ENCODE measurements at regions not wholly inside any gene's neighbourhood (a gene's known extent, or its start where the extent isn't known, plus 50 kb on each side); places are given as distances from the start of the nearest gene placed in this dataset.
A peak's percentile ranks its signal among the peaks of the same experiment; 100 is the strongest.
"Not testable (repeated sequence)": the region's sequence is repeated elsewhere in the genome, so short reads cannot be mapped to it uniquely, and the experiment has no call there.

DNA sequence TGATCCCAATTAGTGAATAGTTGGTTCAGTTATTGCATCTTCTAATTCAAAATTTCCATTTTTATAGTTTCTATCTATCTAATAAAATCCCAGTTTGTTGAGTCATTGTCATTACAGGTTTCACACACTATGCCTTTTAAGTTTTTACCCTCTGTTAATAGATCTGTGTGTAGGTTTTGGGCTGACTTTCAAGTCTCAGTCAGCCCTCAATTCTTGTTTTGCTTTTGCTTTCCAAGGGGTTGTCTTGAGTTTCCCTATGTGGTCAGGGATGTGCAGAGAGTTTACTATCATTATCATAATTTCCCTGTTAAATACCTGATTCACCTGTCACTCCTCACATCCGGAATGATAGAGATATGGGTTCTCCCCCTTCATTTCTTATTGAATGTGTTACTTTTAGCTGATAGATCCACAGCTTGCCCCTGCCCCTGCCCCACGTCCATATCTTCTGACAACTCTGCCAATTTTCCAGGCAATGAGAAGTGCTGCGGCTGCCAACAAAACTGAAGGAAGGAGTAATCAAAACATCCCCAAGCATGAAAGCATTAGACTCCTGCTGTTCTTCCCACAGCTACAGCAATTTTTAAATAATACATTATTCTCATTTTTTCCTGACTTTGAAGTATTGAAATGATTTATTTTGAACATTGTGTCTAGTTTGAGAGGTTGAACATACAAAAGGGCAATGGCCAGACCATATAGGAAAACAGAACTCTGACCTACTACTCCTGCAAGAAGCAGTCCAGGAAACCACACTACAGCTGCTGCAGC, 1064.8 kb downstream of the SUCLG1 start:
- peak; percentile 8 for DNase-seq (ENCODE audit: low read depth)
- H3K4me3 ChIP-seq (ENCODE audit: low read depth, low read length): no peak overlapping the region

DNA sequence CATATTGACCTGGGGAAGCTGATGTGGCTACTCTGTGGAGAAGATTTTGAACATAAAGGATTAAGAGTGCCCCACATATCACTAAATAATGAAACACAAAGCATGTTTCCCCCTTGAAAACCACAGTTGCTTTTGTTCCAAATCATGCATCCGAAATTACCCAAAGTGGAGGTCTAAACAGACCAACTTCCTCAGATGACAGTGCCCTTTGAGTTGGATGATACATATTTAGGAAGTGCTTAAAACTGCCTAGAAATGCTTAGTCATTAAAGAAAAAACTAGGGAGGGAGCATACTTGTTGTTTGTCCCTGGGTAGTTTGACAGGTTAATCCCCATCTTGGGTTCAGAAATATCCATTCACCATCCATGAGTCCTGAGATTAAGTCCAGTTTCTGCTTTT, 1070.3 kb downstream of the SUCLG1 start:
- DNase-seq (ENCODE audit: low read depth): no peak
- H3K4me3 ChIP-seq (ENCODE audit: low read depth, low read length): no peak overlapping the region

DNA sequence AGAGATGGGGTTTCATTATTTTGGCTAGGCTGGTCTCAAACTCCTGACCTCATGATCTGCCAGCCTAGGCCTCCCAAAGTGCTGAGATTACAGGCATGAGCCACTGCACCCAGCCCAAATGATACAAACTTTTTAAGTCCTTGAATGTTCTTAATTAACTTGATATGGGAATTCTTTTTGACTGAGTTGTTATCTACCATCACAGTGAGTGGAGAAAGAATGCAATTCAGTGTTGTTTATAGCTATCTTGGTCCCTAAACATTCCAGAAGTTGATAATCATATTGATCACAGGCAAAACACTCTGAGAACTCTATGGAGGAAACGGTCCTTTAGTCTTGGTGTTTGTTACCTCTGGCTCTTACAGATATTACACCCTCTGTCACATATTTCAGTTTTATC, 1072.5 kb downstream of the SUCLG1 start:
- DNase-seq (ENCODE audit: low read depth): no peak

DNA sequence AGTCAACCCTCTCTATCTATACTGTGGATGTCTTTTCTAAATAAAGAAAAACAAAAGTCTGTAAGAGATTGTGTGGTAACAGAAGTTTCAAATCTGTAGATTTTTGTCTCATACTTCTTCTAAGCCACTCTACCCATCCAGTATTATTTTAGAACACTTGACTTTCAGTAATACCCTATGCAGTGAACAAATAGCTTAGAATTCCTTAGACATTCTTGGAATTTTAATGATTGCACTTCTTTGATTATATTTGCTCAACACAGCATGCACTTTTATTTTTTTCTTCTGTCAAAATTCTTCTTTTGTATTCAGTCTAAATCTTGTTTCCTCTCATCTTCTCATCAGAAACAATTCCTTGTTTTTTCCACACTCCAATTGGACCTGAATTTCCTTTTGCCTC, 1080.2 kb downstream of the SUCLG1 start:
- DNase-seq (ENCODE audit: low read depth): no peak

More for the DNA sequence above, 1072.5 kb downstream of the SUCLG1 start:
- no peak overlapping the region for H3K4me3 ChIP-seq (ENCODE audit: low read depth, low read length)

DNA sequence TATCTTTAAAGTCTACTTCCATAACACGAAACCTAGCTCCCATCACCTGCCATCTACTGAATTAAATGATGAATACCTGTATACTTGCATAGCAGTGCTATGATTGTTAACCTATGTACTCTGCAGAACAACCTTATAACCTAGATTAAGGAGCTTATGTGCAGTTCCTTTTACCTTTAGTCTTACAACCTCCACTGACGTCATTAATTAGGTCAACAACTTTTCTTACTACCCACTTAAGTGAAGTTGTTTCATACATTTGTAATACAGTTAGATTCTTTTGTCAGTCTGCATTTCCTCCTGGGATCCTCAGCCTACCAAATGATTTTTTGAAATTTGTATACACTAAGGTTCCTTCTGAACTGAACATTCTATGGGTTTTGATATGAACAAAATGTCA, 1082.3 kb downstream of the SUCLG1 start:
- H3K4me3 ChIP-seq (ENCODE audit: low read depth, low read length): no peak overlapping the region
- no peak for DNase-seq (ENCODE audit: low read depth)

More for the DNA sequence above, 1080.2 kb downstream of the SUCLG1 start:
- H3K4me3 ChIP-seq (ENCODE audit: low read depth, low read length): no peak overlapping the region

DNA sequence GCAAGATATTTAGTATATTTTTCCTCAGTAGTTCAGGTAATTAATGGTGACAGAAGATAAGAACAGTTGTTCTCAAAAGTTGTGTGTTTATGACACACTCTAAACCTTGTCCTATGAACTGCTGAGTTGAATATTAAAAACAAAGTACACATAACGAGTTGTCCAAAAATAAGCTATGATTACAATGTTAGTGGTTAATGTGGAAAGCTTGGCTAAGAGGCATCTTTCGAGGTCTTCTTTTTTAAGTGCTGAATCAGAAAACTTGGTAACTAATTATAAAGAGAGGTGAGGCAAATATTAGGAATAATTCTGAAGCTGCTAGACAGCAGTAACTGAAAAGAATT, 1088.7 kb downstream of the SUCLG1 start:
- DNase-seq (ENCODE audit: low read depth): no peak
- H3K4me3 ChIP-seq (ENCODE audit: low read depth, low read length): no peak overlapping the region

DNA sequence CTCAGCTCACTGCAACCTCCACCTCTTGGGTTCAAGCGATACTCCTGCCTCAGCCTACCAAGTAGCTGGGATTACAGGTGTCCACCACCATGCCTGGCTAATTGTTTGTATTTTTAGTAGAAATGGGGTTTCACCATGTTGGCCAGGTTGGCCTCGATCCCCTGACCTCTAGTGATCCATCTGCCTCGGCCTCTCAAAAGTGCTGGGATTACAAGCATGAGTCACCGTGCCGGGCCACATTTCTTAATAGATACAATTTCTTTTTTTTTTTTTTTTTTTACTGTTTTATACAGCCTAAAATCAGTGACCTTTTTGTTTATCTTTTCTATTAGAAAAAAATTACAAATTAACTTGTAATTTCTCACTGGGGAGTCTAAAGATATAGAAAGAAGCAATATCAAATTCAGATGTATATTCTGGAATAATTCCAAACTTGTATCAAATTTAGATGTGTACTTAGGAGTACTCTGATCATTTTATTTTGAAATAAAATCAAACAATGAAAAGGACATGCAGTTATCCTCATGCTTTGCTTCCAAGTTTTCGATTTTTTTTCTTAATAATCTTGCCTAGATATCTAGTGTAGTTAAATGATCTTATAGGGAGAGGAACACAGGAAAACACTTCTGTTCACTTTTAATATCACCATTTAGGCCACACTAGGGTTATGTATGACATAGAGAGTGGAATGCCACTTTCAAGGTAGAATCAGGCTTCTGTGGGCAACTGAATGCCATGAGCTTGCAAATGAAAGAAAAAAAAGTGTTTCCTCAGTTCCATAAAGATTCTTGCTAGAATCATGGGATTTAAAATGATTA, 1089.3 kb downstream of the SUCLG1 start:
- DNase-seq (ENCODE audit: low read depth): no peak
- no peak overlapping the region for H3K4me3 ChIP-seq (ENCODE audit: low read depth, low read length)

DNA sequence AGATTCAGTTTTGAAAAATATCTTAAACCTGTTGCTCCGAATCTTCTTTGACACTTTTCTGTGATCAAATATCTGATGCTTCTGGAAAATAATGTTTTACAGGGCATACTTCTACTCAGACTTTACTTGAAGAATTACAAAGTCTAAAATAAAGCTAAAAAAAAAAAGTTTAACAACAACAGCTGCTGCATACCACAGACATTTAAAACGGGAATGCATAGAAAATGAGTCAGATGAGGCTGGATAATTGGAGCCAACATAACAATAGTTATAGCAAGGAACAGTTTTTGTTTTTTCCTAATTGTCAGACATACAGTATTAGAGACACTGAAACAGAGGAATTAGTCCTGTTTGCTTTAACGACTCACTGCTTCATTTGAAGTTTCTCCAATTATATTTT, 1090.2 kb downstream of the SUCLG1 start:
- no peak overlapping the region for H3K4me3 ChIP-seq (ENCODE audit: low read depth, low read length)
- peak; percentile 8 for DNase-seq (ENCODE audit: low read depth)

DNA sequence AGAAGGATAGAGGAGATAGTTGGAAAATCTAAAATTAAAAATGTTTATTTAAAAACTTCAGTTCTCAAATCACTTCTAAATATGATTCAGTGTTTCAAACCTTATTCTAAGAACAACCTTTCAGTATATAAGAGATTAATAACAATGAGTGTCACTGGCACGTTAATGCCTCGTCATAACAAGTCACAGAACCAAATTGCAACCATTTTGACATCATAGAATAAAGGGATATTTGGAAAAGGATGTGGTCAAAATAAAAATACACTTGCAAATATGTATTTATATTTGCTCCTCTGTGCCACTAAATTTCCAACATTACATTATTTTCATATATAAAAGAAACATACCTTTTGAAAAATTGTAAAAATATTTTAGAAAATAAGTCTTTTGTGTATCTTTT, 1090.6 kb downstream of the SUCLG1 start:
- H3K4me3 ChIP-seq (ENCODE audit: low read depth, low read length): no peak overlapping the region
- DNase-seq (ENCODE audit: low read depth): no peak

DNA sequence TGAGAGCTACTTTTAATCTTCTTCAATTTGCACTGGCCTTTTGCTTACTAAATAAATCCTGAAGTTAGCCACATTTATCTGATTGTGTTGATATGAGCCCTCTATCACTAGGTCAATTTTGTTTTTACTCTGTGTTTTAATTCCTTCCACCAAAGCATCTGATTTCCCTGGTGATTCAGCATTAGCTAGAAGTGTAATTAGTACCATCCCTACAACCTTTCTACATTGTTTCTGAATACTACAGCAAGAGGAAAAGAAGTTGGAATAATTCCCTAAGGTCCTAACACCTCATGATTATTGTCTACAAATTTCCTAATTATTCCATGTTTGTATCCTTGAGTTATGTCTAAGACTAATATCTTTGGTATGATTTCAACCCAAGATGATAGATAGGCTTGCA, 1093.6 kb downstream of the SUCLG1 start:
- no peak for DNase-seq (ENCODE audit: low read depth)
- H3K4me3 ChIP-seq (ENCODE audit: low read depth, low read length): no peak overlapping the region

DNA sequence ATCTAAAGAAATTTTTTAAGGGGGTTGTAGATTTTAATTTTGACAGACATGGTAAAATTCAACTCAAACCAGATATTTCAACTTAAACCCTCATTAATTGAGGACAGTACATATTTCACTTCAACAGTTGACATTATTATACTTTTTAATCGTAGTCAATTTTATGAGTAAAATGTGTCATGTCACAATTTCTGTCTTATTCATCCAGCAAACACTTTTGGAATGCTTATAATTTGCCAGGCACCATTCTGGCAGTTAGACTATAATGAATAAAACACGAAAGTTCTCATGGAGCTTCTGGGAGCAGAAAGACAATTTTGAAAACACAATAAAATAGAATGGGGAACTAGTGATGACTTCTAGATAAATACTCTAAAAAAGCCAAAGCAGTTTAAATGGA, 1094.8 kb downstream of the SUCLG1 start:
- peak; percentile 8 for DNase-seq (ENCODE audit: low read depth)
- no peak overlapping the region for H3K4me3 ChIP-seq (ENCODE audit: low read depth, low read length)

DNA sequence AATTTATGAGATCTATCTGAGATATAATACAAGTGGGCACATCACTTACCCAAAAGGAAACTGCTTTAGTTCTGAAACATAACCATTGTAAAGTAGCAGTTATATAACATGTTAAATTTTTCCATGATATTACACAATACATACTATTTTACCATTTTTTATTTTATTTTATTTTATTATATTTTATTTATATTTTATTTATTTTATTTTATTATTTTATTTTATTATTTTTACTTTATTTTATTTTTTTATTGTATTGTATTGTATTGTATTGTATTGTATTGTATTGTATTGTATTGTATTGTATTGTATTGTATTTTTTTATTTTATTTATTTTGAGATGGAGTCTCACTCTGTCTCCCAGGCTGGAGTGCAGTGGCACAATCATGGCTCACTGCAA, 1095.9 kb downstream of the SUCLG1 start:
- not testable (repeated sequence) for H3K4me3 ChIP-seq (ENCODE audit: low read depth, low read length); DNase-seq (ENCODE audit: low read depth)

DNA sequence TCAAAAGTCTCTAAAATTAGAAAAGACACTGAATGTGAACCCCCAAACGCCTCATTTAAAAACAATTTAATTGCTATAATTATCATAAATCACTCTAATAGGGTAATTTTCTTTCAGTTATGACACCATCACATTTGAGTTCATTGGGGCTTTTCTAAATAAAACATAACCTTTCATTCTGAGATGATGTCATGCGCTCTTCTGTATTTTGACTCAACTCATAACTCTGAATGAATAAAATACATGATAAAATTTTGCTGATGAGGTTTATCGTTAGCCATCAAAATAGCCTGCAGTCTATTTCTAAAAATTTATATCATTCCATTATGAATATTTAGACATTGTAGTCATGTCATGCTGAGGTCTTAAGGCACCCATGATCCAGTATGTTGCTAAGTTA, 1099.7 kb downstream of the SUCLG1 start:
- H3K4me3 ChIP-seq (ENCODE audit: low read depth, low read length): no peak overlapping the region
- no peak for DNase-seq (ENCODE audit: low read depth)

DNA sequence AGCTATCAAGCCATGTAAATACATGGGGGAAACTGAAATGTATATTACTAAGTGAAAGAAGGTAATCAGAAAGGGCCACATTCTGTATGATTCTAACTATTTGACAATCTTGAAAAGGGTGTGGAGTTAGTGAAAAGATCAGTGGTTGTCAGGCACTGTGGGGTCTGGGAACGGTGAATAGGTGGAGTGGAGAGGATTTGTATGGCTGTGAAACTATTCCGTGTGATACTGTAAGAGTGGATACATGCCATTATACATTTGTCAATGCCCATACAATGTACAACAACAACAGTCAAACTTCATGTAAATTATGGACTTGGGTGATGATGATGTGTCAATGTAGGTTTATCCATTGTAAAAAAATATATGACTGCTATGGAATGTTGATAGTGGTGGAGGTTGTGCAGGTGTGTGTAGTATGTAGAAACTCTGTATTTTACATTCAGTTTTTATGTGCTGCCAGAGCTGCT, 1116.2 kb downstream of the SUCLG1 start:
- no peak for DNase-seq (ENCODE audit: low read depth)
- no peak overlapping the region for H3K4me3 ChIP-seq (ENCODE audit: low read depth, low read length)

DNA sequence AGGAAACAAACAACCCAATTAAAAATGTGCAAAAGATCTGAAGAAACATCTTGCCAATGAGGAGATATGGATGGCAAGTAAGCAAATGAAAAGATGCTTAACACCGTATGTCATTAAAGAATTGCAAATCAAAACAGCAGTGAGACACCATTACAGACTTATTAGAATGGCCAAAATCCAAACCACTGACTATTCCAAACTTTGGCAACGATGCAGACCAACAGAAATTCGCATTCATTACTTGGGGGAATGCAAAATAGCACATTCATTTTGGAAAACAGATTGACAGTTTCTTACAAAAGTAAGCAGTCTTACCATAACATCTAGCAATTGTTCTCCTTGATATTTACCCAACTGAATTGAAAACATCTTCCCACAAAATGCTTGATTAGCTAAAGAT, 1118.7 kb downstream of the SUCLG1 start:
- no peak overlapping the region for H3K4me3 ChIP-seq (ENCODE audit: low read depth, low read length)
- no peak for DNase-seq (ENCODE audit: low read depth)

DNA sequence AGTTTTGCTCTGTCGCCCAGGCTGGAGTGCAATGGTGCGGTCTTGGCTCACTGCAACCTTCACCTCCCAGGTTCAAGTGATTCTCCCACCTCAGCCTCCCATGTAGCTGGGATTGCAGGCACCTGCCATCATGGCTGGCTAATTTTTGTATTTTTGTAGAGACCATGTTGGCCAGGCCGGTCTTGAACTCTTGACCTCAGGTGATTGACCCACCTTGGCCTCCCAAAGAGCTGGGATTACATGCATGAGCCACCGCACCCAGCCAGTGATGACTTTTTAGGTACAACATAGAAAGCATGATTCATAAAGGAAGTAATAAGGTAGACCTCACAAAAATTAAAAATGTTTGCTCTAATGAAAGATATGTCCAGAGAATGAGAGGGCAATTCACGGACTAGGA, 1119.1 kb downstream of the SUCLG1 start:
- not testable (repeated sequence) for DNase-seq (ENCODE audit: low read depth); H3K4me3 ChIP-seq (ENCODE audit: low read depth, low read length)

DNA sequence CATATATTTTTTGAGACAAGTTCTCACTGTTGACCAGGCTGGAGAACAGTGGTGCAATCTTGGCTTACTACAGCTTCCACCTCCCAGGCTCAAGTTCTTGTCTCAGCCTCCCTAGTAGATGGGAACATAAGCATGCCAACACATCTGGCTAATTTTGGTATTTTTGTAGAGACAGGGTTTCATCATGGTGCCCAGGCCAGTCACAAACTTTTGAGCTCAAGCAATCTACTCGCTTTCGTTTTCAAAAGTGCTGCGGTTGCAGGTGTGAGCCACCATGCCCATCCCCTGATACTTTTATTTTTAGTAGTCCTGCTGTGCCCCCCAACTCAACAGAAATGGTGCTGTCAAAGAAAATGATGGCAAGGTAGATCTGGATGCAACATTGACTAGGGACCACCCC, 1127.3 kb downstream of the SUCLG1 start:
- DNase-seq (ENCODE audit: low read depth): no peak
- H3K4me3 ChIP-seq (ENCODE audit: low read depth, low read length): no peak overlapping the region

DNA sequence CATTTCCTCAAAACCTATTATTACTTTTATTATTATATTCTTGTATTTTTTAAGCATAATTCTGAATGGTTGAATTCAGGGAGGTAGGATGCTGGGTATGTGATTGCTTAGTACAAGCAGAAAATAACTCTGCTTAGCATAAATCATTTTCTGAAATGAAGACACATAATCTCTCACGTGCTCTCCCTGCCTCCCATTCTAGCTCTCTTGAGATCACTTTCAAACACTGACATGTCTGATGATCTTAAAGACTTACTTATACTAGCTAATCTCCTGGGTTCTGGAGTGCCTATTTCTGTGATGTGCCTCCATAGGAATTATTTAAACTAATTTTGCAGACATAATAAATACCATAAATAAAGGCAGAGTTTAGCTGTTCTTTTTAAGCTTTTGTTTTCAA, 1136.0 kb downstream of the SUCLG1 start:
- no peak overlapping the region for H3K4me3 ChIP-seq (ENCODE audit: low read depth, low read length)
- no peak for DNase-seq (ENCODE audit: low read depth)

DNA sequence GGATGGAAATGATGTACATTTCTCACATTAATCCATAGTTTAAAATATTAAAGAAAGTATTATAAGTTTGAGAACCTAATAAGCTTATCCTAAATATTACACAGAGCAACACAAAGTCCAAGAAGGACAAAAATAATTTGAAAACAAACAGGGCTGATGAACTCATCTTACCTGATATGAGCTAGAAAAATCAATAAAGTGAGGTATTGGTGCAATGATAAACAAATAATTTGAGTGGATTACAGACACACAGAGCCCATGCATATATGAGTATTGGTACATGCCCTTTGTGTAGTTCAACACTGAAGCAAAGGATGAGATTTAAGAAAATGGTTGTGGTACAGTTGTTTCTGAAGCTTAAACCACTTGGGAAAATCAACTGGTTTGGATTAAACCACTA, 1139.0 kb downstream of the SUCLG1 start:
- no peak for DNase-seq (ENCODE audit: low read depth)
- no peak overlapping the region for H3K4me3 ChIP-seq (ENCODE audit: low read depth, low read length)

DNA sequence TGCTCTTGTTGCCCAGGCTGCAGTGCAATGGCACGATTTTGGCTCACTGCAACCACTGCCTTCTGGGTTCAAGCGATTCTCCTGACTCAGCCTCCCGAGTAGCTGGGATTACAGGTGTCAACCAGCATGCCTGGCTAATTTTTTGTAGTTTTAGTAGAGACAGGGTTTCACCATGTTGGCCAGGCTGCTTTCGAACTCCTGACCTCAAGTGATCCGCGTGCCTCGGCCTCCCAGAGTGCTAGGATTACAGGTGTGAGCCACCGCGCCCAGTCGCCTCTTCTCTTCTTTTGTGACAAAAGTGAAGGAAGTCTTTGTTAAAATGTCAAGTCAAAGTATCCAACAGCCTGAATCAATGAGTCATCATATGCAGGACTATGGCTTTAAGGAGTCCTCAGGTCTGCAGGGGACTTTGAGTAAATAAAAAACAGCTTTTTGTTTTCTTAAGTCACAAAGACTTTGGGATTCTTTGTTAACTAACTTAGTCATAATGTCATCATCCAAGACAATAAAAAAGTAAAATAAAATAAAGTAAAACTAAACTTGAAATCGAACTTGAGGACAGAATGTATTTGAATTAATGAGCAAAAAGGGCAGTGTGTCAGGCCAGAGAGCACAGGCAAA, 1153.2 kb downstream of the SUCLG1 start:
- DNase-seq (ENCODE audit: low read depth): no peak
- H3K4me3 ChIP-seq (ENCODE audit: low read depth, low read length): no peak overlapping the region

All from skeletal muscle cell (primary cell).